GM19438 (cell line): ENCODE measurements at regions not wholly inside any gene's neighbourhood (a gene's known extent, or its start where the extent isn't known, plus 50 kb on each side); places are given as distances from the start of the nearest gene placed in this dataset.
"Not testable (repeated sequence)": the region's sequence is repeated elsewhere in the genome, so short reads cannot be mapped to it uniquely, and the experiment has no call there.

Source experiments
- ATAC-seq: cut with Tn5 transposase; IDR thresholded peaks from one replicate; pipeline ENCODE4 v1.9.1; 2021; ENCODE audit warnings: low read depth; ENCODE audit not compliant: unreplicated experiment

DNA sequence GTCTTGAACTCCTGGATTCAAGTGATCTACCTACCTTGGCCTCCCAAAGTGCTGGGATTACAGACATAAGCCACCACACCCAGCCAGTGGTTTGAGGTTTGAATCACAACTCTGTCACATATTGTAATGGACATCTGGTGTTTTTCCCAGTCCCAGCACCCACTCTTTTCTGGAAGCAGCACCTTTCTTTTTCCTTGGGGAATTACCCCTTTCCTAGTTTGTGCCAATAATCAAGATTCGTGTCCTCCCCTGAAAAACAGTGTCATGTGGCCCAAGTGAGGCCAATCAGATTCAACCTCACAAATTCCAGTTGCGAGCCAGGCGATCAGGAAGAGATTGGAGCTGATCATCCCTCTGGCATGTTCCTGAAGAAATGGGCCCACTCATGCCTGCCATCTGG is 71.7 kb upstream of the SGK1 start:
- no peak for ATAC-seq

DNA sequence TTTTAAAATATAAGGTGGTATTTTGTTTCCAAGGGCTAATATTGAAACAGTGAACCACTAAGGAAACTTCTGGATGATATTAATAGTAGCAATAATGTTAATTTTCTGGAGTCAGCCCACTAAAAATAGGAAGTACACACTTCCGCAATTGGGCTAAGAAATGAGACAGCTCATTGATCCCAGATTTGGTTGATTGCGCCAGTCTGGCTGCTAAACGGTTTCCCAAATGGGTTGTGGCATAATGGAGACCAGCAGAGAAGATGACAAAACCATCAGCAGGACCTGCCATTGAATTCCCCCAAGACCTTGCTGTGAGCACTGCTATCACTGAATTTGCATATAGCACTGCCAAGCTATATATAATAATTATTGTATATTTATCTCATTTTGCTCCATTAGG is 71.2 kb upstream of the SGK1 start:
- ATAC-seq: no peak

DNA sequence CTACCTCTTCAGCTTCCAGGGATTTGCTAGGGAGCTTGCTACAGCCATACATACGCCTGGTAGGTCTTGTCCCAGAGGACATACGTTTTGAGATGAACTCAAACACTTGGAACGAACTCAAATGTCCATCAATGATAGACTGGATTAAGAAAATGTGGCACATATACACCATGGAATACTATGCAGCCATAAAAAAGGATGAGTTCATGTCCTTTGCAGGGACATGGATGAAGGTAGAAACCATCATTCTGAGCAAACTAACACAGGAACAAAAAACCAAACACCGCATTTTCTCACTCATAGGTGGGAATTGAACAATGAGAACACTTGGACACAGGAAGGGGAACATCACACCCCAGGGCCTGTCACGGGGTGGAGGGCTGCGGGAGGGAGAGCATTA is 68.6 kb upstream of the SGK1 start:
- ATAC-seq: not testable (repeated sequence)

- no peak for ATAC-seq
Observed at GRCh38 chr6:134381959-134382358, 64.0 kb upstream of the SGK1 start.

DNA sequence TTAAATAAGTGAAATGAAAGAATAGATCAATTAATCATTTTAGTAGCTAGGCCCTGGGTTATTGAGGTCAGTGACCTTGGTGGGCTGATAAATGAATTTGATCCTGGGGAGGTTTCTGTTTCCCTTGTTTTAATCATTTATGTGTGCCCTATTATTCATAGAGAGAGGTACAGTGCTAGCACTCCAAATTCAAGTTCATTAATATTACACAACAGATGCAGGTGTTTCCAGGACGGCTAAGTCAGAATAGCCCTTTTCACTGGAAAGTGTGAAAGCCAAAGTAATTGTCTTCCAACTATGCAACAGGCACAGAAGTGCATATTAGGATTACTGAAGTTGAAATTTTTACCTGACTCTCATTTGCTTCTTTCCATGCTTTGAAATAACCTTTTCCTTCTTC is 61.7 kb upstream of the SGK1 start:
- ATAC-seq: no peak

DNA sequence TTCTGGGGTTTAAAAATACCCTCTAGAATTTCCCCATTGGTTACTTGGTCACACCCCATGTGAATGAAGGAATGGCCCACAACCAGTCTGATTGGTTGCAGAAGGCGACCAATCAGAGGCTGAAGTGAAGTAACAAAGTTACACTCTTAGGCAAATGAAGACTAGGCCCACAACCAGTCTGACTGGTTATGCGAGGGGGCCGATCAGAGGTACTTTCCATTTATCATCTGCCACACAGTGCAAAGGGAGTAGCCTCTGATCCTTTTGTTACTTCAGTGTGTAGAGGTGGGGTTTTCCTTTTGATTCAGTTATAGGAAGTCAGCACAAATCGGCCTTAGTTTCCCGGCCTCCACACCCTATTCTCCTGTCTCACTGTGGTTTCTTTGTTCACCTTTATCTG is 61.2 kb upstream of the SGK1 start:
- peak; percentile 78 for ATAC-seq

DNA sequence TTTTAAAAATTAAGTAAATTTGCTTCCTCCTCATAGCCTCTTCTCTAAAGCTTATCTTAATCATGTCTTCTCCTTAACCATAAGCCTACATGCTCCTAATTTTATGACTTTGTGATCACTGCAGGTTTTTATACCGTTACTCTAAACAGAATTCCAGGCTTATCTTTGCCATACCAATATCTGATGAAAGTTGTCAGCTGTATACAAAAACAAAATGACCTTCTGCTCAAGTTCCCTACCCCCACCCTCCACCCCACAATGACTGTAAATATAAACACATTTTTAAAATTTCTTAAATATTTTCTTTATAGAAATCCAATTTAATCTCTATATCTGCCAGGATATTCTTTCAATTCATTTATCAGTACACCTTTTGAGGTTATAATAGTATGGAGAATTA is 60.5 kb upstream of the SGK1 start:
- ATAC-seq: no peak

- ATAC-seq: no peak
Observed at GRCh38 chr6:134376785-134377184, 58.9 kb upstream of the SGK1 start.

GRCh38 chr6:134375220-134375580 is 57.3 kb upstream of the SGK1 start:
- no peak for ATAC-seq

- ATAC-seq: no peak
Observed at GRCh38 chr6:134374491-134375219, 56.7 kb upstream of the SGK1 start.

- ATAC-seq: no peak
Observed at GRCh38 chr6:134373993-134374392, 56.1 kb upstream of the SGK1 start.

DNA sequence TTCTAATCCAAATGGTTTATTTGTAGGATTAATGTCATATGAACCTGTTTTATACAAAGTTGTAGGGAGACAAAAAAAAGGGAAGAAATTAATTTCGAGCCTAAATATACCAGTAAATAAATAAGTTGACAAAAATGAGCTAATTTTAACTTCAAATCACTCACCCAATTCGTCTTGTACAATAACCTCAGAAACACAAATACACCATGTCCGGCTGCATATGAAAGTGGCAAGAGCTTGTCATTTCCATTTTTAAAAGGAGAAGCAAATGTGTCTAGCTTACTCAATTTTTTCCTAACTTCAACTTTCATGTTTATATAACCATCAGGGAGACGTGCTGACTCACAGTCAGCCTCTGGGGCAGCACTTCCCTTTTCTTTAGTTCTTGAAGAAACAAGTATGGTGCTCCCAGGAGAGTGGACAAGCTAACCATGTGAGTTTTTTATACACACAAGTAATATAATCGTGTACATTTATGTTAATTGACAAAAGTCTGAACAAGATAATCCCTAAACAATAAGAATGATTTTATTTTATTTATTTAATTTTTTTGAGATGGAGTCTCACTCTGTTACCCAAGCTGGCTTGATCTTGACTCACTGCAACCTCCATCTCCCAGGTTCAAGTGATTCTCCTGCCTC is 55.5 kb upstream of the SGK1 start:
- peak; percentile 87 for ATAC-seq

GRCh38 chr6:134372603-134373281 is 54.8 kb upstream of the SGK1 start:
- ATAC-seq: no peak

DNA sequence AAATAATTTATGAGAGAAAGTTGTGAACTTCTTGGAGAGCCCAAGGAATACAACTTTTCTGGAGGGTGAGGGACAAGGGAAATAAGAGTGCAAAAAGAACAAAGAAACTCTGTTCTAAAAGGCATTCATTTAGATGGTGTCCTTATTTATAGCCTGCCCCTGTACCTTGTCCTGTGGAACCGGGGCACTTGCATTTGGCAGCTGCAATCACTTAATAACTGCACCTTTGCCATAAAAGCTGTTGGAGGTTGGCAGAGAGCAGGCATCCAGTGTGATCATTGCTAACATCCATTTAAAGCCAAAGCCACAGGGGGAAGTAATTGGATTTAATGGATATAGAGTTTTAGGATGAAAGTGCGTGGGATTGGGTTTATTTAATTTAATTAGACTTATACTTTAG is 50.8 kb upstream of the SGK1 start:
- no peak for ATAC-seq
